GM19328 (cell line): ENCODE measurements at regions not wholly inside any gene's neighbourhood (a gene's known extent, or its start where the extent isn't known, plus 50 kb on each side); places are given as distances from the start of the nearest gene placed in this dataset.
"Not testable (repeated sequence)": the region's sequence is repeated elsewhere in the genome, so short reads cannot be mapped to it uniquely, and the experiment has no call there.

Source experiments
- ATAC-seq: cut with Tn5 transposase; IDR thresholded peaks from one replicate; pipeline ENCODE4 v1.9.1; 2021; ENCODE audit warnings: mild to moderate bottlenecking, moderate library complexity; ENCODE audit not compliant: unreplicated experiment

DNA sequence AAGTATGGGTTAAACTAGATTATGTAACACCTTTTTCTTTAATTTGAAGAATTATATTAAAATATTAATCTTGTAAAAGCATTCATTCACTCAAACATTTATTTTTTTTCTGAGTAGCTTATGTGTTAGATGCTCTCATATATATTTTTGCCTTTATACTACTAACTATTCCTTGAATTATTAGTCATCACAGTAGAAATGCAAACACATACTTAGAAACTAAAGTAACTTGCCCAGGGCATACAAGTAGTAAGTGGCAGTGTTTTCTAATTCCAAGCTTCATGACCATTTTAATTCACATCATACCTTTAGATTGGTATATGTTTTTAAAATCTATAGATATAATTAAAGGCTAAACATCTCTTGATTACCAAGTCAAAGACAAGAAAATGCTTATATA is 1271.0 kb downstream of the BRINP3 start:
- ATAC-seq, result no peak

DNA sequence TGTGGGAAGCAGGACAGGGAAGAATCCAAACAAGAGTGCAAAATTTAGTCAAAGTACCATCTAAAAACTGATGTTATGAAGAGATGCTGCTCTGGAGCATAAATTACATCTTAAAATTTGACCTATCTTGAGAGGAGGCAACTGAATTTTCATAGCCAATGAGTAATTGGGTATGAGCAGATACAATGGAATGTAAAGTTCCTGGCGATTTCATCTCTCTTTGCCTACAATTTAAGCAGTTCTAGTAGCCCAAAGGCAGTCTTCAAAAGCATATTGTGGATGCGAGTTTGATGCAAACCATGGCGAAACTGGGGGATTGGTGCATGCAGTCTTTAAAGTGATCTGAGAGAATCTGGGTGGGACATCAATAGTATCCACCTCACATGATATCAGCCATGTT is 1265.9 kb downstream of the BRINP3 start:
- ATAC-seq, result no peak

DNA sequence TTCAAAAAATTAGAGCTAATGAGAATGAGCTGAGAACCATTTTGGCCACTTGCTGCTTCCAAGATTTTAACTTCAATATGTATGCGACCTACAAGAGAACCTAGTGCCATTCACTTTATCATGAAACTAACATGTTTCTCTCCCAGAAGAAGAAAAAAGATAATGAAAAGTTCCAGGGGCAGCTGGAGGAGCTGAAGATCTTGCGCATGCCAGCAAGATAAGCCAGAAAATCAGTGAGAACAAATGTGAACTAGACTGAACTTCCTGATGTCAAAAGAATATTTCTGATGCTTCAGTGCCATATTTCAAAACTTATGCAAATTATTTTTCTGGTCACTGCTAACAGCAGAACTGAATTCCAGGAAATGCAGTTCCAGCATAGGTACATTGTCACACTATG is 1265.1 kb downstream of the BRINP3 start:
- no peak for ATAC-seq

DNA sequence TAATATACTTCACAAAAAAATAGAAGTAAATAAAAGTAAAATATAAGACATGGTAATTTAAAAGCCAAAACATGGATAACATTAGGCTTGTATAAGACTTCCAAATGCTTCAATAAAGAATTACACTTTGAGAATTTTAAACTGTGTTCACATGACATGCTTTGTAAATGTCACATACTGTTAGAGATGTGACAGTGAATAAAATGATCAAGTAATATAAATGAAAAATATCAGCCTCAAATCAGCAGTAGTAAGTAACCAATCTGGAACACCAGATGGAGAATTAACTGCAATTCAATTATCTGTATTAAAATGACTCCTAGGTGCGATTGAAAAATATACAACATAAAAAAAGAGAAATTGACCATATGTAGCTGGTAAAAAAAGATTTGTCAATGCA is 1260.8 kb downstream of the BRINP3 start:
- no peak for ATAC-seq

DNA sequence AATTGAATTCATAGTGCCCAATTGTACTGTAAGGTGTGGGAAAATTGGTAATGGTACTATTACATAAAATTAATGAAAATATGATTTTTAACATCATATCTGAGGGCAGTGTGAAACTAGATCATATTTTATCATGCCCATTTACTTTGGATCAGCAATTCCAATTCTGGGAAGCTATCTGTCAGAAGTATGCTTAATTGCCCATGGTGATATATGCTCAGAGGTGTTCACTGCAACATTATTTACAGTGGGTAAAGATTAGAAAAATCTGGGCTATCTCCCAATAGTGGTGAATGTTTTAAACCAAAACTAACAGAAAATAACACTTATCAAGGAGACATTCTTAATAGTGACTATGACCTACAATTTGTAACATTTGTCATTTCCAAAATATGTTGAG is 1260.0 kb downstream of the BRINP3 start:
- ATAC-seq, result no peak

DNA sequence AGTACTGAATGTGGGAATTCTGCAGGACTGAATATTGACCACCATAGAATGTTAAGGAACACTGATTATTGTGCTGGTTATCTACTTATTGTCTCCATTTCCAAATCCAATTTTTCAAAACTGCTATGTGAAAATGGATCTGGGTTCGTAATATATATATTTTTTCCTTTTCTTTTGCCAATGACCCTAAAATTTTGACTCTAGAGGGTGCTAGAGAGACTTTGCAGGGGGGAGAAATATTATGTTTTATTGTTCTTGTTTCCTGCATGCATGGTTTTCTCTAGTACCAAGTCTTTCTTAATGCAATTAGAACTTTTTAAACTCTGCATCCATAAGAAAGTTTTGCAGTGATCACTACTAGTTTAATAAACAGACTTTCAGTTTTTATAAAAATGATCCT is 1256.9 kb downstream of the BRINP3 start:
- no peak for ATAC-seq

DNA sequence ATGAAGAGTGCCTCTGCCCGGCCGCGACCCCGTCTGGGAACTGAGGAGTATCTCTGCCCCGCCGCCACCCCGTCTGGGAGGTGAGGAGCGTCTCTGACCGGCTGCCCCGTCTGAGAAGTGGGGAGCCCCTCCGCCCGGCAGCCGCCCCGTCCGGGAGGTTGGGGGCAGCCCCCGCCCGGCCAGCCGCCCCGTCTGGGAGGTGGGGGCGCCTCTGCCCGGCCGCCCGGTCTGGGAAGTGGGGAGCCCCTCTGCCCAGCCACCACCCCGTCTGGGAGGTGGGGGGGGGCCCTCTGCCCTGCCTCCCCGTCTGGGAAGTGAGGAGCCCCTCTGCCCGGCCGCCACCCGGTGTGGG is 1251.9 kb downstream of the BRINP3 start:
- not testable (repeated sequence) for ATAC-seq

DNA sequence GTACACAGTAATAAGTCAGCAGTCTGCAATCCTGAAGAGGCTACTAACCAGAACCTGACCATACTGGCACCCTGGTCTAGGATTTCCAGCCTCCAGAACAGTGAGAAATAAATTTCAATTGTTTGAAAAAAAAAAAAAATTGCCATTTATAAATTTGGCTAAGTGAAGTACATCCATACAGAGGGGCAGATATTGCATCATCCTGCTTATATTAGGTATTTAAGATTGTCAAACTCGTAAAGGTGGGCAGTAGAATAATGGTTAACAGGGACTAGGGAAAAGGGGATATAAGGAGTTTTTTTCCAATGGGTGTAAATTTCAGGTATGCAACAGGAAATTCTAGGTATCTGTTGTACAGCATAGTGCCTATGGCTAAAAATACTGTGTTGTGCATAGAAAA is 1250.9 kb downstream of the BRINP3 start:
- no peak for ATAC-seq

DNA sequence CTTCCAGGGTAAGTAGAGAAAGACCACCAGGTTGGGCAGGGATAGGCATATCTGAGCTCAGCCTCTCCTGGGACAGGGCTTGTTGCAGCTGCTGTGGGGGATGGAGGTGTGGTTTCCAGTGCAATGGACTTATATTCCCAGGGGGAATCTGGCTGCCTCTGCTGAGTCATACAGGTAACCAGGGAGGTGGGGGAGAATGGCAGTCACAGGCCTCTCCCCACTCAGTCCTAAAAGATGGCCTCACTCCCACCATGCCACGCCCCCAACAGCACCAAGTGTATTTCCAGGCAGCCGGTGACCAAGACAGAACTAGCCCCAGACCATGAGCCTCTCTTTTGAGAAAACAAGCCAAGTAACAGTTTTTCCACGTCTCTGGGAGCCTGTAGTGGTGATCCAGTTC is 1240.7 kb downstream of the BRINP3 start:
- no peak for ATAC-seq

DNA sequence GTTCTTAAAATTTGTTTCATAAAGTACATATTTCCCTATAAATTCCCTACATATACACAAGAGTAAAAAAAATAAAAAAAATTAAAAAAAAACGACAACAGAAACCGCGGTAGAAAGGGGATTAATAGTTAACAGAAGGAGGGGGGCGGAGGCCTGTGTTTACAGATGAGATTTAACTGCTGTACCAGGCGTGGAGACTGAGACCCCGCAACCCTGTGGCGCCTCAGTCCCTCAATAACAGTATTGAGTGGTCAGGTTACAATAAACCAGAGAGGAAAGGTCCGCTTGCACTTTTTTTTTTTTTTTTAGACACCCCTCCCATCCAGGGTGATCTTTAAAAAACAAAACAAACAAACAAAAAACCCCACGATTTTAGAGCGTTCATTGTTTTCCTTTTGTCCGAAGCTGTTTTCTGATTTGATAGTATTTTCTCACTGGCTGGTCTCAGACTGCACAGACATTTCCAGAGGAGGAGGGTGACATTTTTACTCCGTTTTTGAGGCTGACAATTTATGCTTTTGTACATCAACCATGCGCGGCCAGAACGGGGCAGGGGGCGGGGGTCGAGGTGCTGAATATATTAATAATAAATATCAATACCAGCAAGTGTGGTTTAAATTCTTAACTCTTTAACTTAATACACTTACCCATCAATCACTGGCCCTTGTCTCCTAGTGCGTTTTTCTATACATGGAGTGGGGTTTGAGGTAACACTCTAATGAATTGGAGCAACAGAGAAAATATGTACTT is 1223.9 kb downstream of the BRINP3 start:
- ATAC-seq, result no peak

DNA sequence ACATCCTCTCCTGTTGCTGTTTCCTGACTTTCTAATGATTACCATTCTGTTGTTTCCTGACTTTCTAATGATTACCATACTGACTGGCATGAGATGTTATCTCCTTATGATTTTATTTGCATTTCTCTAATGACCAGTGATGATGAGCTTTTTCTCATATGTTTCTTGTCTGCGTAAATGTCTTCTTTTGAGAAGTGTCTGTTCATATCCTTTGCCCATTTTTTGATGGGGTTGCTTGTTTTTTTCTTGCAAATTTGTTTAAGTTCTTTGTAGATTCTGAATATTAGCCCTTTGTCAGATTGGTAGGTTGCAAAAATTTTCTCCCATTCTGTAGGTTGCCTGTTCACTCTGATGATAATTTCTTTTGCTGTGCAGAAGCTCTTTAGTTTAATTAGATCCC is 1216.5 kb downstream of the BRINP3 start:
- ATAC-seq, result not testable (repeated sequence)

DNA sequence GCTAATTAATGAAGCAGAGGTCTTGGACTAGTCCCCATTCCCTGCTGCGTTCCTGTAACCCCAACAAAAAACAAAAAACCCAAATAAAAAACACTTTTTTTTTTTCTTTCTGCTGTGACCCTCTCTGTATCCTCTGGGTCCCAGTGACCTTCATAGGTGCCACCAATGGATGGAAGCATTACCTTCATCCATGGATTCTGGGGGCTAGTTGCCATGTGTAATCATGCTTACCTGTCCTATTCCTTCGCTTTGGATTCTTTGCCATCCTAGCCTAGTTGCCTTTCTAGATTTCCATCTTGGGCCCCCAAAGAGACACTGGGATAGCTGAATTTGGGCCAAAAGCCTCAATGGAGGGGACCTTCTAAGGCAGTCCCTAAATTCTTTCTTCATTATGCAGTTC is 1208.7 kb downstream of the BRINP3 start:
- ATAC-seq, result no peak

DNA sequence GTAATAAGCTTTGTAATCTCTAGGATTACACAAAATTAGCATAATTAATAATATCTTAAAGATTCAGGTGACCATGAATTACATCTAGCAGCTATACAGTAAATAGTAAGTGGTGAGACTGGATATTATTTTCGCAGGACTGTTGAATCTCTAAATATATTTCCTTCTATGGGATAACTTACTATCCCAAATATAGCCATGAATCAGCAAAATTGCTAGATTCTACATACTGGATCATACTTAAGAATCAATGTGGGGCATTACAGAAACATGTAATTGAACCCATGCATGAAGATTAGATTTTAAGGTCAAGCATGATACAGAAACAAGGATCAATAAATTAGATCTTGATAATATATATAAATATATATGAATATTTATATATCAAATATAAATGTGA is 1203.4 kb downstream of the BRINP3 start:
- ATAC-seq, result no peak

DNA sequence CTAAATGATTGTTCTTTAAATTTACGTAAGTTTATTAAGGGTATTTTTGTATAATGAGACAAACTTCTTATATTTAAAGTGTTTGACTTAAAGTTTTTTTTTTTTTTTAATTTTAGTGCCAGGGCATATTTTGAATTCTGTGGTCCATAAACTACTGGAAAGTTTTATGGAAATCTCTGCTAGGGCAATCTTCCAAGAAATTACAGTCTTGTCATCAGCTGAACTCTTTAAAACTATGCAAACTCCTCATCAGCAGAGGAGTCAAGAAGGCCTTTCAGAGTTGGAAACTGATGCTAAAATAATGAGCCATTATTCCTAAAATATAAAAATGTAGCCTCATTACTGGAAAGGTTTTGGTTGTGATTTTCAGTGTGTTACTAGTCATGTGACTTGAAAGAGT is 1201.9 kb downstream of the BRINP3 start:
- no peak for ATAC-seq

DNA sequence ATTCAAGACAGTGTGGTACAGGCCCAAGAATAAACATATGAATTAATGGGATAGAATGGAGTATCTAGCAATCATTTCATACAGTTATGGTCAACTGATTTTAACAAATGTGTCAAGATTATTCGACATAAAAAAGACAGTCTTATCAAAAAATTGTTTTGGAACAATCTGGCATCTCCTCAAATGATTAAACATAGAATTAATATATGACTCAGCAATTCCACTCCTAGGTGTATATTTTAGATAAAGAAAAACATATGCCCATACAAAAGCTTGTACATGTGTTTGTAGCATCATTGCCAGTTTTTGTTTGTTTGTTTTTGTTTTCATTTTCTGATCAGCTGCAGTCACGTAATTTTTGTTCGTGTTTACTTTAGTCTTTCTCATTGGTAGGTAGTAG is 1188.3 kb downstream of the BRINP3 start:
- ATAC-seq, result no peak

DNA sequence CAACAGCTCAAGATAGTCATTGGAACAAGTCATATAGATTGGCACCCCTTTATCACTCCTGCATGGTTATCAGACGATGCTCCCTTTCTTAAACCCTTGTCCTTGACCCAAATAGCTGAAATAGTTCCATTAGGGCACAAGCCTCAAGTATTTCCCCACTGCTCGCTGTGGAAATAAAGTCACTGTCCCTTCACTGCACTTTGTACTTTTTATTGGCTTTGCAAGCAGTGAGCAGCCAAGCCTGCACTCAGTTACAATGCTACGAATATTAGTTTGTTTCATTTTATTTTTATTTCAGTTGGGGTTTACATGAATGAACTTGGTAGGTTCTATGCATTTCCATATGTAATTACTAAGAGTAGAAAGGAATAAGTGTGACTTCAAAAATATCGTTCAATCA is 1176.4 kb downstream of the BRINP3 start:
- ATAC-seq, result no peak

DNA sequence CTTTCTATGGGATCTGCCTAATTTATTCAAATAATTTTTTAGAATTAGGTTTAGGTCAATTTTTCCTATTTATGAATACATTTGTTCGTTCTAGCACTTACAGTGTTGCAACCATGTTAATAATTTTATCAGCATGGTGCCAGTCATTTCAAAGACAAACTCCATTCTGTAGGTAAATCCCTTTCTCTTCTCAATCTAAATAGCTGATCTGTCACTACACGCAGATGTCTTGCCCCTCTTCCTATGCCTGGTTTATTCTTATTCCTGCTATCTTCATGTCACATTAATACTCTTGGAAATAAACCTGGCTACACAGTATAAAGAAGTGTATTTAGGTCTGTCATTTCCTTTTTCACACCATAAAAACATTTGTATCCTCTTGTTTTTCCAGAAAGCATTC is 1172.4 kb downstream of the BRINP3 start:
- no peak for ATAC-seq

DNA sequence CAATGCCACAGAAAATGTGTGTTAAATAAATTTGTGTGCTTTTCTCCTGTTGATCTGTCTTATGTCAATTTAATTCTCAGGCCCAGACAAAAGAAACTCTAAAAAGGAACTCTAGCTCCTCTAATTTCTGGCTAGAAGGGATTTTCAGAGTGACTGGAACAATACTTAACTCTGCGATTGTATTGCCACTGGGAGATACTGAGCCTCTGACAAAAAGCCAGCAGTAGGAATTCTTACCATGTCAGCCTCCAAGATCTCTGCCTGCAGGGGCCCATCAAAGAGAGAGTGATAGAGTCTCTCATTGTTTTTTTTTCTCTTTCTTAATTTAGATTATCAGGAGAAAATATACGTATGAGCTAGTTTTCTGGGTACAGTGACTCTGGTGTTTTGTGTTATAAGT is 1165.7 kb downstream of the BRINP3 start:
- no peak for ATAC-seq

DNA sequence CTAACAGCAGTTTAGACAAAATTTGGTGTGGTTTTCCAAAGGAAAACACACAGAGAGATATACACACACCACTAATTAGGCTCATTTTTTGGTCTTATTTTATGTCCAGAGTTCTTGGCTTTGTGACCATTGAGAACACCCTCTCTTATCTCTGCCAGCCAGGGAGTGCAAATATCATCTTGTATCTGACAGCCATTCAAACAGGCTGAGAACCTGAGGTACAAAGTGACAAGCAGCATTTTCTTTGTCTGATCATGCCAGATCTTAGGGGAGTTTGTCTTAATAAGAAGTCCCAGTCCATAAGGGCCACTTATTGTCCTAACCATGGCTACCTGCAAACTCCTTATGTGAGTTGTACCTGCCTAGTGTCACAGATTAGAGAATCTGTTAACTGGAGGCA is 1165.2 kb downstream of the BRINP3 start:
- no peak for ATAC-seq

DNA sequence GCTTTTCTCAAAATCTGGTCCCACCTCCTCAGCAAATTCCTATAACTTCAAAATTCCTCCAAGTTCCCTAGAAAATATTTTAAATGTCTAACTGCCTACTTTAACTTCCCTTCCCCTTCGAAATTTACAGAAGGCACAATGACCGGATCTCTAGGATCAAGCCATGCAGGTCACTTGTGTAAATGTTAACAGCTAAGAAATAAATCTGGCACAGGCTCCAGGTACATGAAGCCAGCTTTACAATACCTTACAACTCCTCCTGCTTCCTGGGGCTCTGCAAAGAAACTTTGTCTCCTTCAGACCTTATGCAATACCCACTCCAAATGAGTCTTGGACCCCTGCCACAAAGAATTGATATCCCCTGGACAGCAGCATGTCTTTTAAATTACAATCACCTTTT is 1164.2 kb downstream of the BRINP3 start:
- ATAC-seq, result no peak

DNA sequence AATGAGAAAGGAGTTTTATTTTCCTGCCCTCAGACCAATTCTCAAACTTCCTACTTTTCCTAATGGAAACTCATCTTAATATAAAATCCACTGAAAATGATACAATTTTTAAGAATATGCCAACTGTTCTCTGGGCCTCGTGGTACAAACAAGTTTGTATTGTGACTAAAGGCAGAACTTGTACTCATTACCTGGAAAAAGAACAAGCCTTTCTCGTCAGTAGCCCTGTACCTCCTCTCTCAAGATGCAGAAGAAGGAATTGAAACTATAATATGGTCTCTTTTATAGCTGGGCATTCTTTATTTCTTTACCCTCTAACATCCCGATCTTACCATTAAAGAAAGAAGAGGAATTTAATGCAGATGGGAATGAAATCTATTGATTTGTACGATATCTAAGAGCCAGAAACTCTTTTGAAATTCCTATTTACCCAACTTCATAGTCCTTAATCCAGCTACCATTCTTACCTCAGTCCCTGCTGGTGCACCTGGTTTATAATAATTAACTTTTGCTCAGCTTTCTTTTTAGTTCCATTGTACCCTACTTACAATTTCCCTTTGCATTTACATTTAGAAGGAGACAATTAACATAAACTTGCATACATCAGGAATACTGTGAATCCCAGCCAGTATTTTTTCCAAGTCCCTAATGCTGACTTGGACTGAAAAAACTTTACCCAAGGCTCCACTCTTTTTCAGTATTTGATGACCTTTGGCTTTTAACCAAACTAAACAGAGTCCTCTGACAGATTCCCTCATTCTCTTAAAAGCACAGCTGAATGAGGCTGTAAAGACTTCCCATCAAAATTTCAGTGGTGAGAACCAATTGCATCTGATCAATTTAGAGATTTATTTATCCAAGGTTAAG is 1162.4 kb downstream of the BRINP3 start:
- ATAC-seq, result no peak

DNA sequence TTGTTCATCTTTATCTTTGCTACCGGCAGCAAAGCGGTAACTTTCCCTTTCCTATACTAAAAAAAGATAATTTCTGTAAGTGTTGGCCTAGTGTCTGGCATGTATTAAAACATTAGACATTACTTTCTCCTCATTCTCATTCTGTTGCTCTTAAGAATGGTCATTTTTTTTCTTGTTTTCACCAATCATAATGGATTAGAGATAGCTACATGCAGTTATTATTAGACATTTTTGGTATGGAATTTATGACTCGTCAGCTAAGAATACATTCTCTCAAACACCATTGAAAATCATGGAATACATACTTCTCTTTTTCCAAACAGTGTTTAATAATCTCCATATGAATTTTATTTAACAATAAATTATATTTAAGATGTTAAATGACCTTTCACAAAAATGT is 1154.6 kb downstream of the BRINP3 start:
- ATAC-seq, result no peak
